IMR-90 (cell line): ENCODE measurements at regions not wholly inside any gene's neighbourhood (a gene's known extent, or its start where the extent isn't known, plus 50 kb on each side); places are given as distances from the start of the nearest gene placed in this dataset.

Experiments
- ATAC-seq: fragments of 200-7000 bp; cut with Tn5 transposase; 2 replicates; pipeline ENCODE4 v1.9.1; 2020; ENCODE audit warnings: low read depth, mild to moderate bottlenecking, moderate library complexity
- BruUV-seq: library from RNA; stranded (reverse); fragments of 400-500 nt; replicated peaks from 2 replicates; lab custom pipeline; 2021; lab: Mats Ljungman, UMichigan
- CTCF ChIA-PET: fragments of 300-600 bp; formaldehyde crosslinking; extraction: SDS; loops from one replicate; lab custom pipeline; 2021; ENCODE audit warnings: antibody characterized with exemption; lab: Yijun Ruan, JAX
- POLR2A ChIA-PET: fragments of 300-600 bp; sonication (Branson Sonifier 250); formaldehyde crosslinking; loops from one replicate; lab custom pipeline; 2022; ENCODE audit warnings: antibody characterized with exemption; ENCODE audit not compliant: unreplicated experiment; lab: Charles Lee
- DNase-seq: peaks from one replicate; pipeline ENCODE4 v3.0.0; 2013
- H2AFZ ChIP-seq: replicated peaks from 2 replicates; pipeline ENCODE3; 2013; ENCODE audit warnings: low read length, mild to moderate bottlenecking; ENCODE audit not compliant: poor library complexity
- H2AK5ac ChIP-seq: 2 replicates; pipeline ENCODE4 v1.6.1; 2013; ENCODE audit warnings: low read depth, low read length, inconsistent platforms
- H2AK9ac ChIP-seq: replicated peaks from 2 replicates; pipeline ENCODE3; 2013; ENCODE audit warnings: mild to moderate bottlenecking, low read depth, low read length, moderate library complexity; ENCODE audit not compliant: poor library complexity
- H2BK120ac ChIP-seq: 2 replicates; pipeline ENCODE4 v1.6.1; 2013; ENCODE audit warnings: low read depth, low read length, inconsistent platforms
- H2BK15ac ChIP-seq: 3 replicates; pipeline ENCODE4 v1.6.1; 2013; ENCODE audit warnings: low read depth, low read length, inconsistent platforms
- H2BK20ac ChIP-seq: 2 replicates; pipeline ENCODE4 v1.6.1; 2013; ENCODE audit warnings: low read depth, mild to moderate bottlenecking, inconsistent platforms, low read length, moderate library complexity
- H2BK5ac ChIP-seq: 2 replicates; pipeline ENCODE4 v1.6.1; 2013; ENCODE audit warnings: mild to moderate bottlenecking, low read depth, low read length, inconsistent platforms; ENCODE audit not compliant: poor library complexity, severe bottlenecking
- H3K14ac ChIP-seq: replicated peaks from 2 replicates; pipeline ENCODE4 v1.6.1; 2013; ENCODE audit warnings: low read depth, low read length, inconsistent platforms
- H3K18ac ChIP-seq: 2 replicates; pipeline ENCODE4 v1.6.1; 2013; ENCODE audit warnings: low read depth, low read length, control low read depth
- H3K23ac ChIP-seq: 2 replicates; pipeline ENCODE4 v1.6.1; 2013; ENCODE audit warnings: low read depth, low read length, inconsistent platforms
- H3K27ac ChIP-seq: 2 replicates; pipeline ENCODE4 v1.5.1; 2013; ENCODE audit warnings: mild to moderate bottlenecking, control low read depth, low read length; ENCODE audit not compliant: insufficient read depth
- H3K27me3 ChIP-seq: 2 replicates; pipeline ENCODE4 v1.6.1; 2013; ENCODE audit warnings: low read length; ENCODE audit not compliant: control insufficient read depth, insufficient read depth
- H3K36me3 ChIP-seq: 2 replicates; pipeline ENCODE4 v1.6.1; 2013; ENCODE audit warnings: low read length, mixed read lengths; ENCODE audit not compliant: control insufficient read depth, insufficient read depth
- H3K4ac ChIP-seq: 2 replicates; pipeline ENCODE4 v1.6.1; 2013; ENCODE audit warnings: low read depth, low read length, inconsistent platforms
- H3K4me1 ChIP-seq: 2 replicates; pipeline ENCODE4 v1.6.1; 2013; ENCODE audit warnings: low read length, mixed read lengths; ENCODE audit not compliant: control insufficient read depth, insufficient read depth
- H3K4me2 ChIP-seq: 2 replicates; pipeline ENCODE4 v1.6.1; 2013; ENCODE audit warnings: low read depth, mild to moderate bottlenecking, control low read depth, low read length, moderate library complexity
- H3K4me3 ChIP-seq: 2 replicates; pipeline ENCODE4 v1.5.1; 2013; ENCODE audit warnings: low read depth, mild to moderate bottlenecking, control low read depth, low read length, moderate library complexity; ENCODE audit not compliant: insufficient read depth
- H3K56ac ChIP-seq: 2 replicates; pipeline ENCODE4 v1.6.1; 2013; ENCODE audit warnings: low read length, inconsistent platforms; ENCODE audit not compliant: insufficient read depth; ENCODE audit errors: extremely low read depth
- H3K79me1 ChIP-seq, 2 experiments: 2 replicates each; pipeline ENCODE4 v1.6.1; 2013; ENCODE audit warnings: low read length in 2 of 2, inconsistent platforms in 1 of 2, low read depth in 1 of 2
- H3K9ac ChIP-seq: 2 replicates; pipeline ENCODE4 v1.6.1; 2013; ENCODE audit warnings: low read depth, low read length, control low read depth
- H3K9me1 ChIP-seq: 2 replicates; pipeline ENCODE4 v1.6.1; 2013; ENCODE audit warnings: low read length, inconsistent platforms; ENCODE audit not compliant: insufficient read depth
- H3K9me3 ChIP-seq: 2 replicates; pipeline ENCODE4 v1.6.1; 2013; ENCODE audit warnings: low read length; ENCODE audit not compliant: control insufficient read depth, insufficient read depth
- H4K20me1 ChIP-seq: 2 replicates; pipeline ENCODE4 v1.6.1; 2013; ENCODE audit warnings: low read length, inconsistent platforms; ENCODE audit not compliant: insufficient read depth
- H4K5ac ChIP-seq: 2 replicates; pipeline ENCODE4 v1.6.1; 2013; ENCODE audit warnings: mild to moderate bottlenecking, low read depth, low read length, control low read depth
- H4K8ac ChIP-seq, 2 experiments: 2 replicates each; pipeline ENCODE4 v1.6.1; 2013; ENCODE audit warnings: low read depth in 2 of 2, low read length in 2 of 2, control low read depth in 1 of 2, inconsistent platforms in 1 of 2
- H4K91ac ChIP-seq: 2 replicates; pipeline ENCODE4 v1.6.1; 2013; ENCODE audit warnings: low read depth, low read length, inconsistent platforms; ENCODE audit not compliant: insufficient read depth
- BHLHE40 ChIP-seq: fragments of 150-350 bp; IDR thresholded peaks from 2 replicates; pipeline ENCODE4 v1.6.1; 2016; ENCODE audit warnings: mild to moderate bottlenecking, low read depth, low read length
- ELK1 ChIP-seq: fragments of 150-350 bp; IDR thresholded peaks from 2 replicates; pipeline ENCODE4 v1.6.1; 2016; ENCODE audit warnings: low read depth, mild to moderate bottlenecking, low read length, moderate library complexity, borderline replicate concordance
- FOS ChIP-seq: fragments of 150-350 bp; IDR thresholded peaks from 2 replicates; pipeline ENCODE4 v1.6.1; 2016; ENCODE audit warnings: low read depth, low read length
- MAZ ChIP-seq: IDR thresholded peaks from 2 replicates; pipeline ENCODE4 v1.6.1; 2012; ENCODE audit warnings: low read depth, mild to moderate bottlenecking, low read length, improper control_type of control experiment, moderate library complexity, borderline replicate concordance
- NFE2L2 ChIP-seq: fragments of 150-350 bp; IDR thresholded peaks from 2 replicates; pipeline ENCODE4 v1.6.1; 2016; ENCODE audit warnings: low read depth, mild to moderate bottlenecking, low read length
- SMC3 ChIP-seq: fragments of 150-350 bp; IDR thresholded peaks from 2 replicates; pipeline ENCODE4 v1.6.1; 2016; ENCODE audit warnings: low read depth, mild to moderate bottlenecking, antibody characterized with exemption, low read length, moderate library complexity
- WGBS, 2 experiments: methylation state at CpG; one replicate each; pipeline versions ENCODE4 v1.1.5 to v1.1.7; 2013; ENCODE audit warnings: missing lambda C conversion rate in 2 of 2; ENCODE audit not compliant: insufficient read length in 1 of 2; ENCODE audit errors: extremely low coverage in 2 of 2; 5-methylcytosine and 5-hydroxymethylcytosine counted together
- dilution Hi-C: fragments of 300-500 bp; cut with HindIII; formaldehyde crosslinking; loops from one replicate; pipeline ENCODE4 v1.14.3; 2018; ENCODE audit warnings: low sequenced_read_pairs; ENCODE audit not compliant: unreplicated experiment
- in situ Hi-C: fragments of 300-500 bp; cut with MboI; formaldehyde crosslinking; loops from 3 replicates; pipeline ENCODE4 v1.14.3; 2019; ENCODE audit warnings: low sequenced_read_pairs, inconsistent platforms, mixed read lengths
- intact Hi-C: fragments of 100-400 bp; cut with micrococcal nuclease; formaldehyde crosslinking; loops from 2 replicates; pipeline ENCODE4 v1.10.0; 2022
- TF ChIP-seq, protein P1 (sequence below): fragments of 150-350 bp; IDR thresholded peaks from 2 replicates; pipeline ENCODE4 v1.6.1; 2017; ENCODE audit warnings: mild to moderate bottlenecking, antibody characterized with exemption, low read length, low read depth

- Histone ChIP-seq H3K9me3 (no peaks in the 10 kb centered on the region), H3K4me1 (peaks cover 13% of the 10 kb centered on the region), H2BK5ac (no peak overlapping the region), H4K20me1 (no peaks in the 10 kb centered on the region), H3K23ac (no peak overlapping the region), H2BK15ac (no peak overlapping the region), H2AFZ (no peak overlapping the region), H3K56ac (no peak overlapping the region), H3K9ac (no peak overlapping the region), H3K27ac (no peak overlapping the region), H3K4me3 (no peak overlapping the region), H3K36me3 (no peaks in the 10 kb centered on the region), H4K8ac (no peak overlapping the region), H3K4ac (no peak overlapping the region), H2BK120ac (no peak overlapping the region), H4K5ac (no peak overlapping the region), H2BK20ac (no peak overlapping the region), H3K14ac (no peak overlapping the region), H3K79me1 (no peaks in the 10 kb centered on the region), H3K9me1 (no peaks in the 10 kb centered on the region), H3K18ac (no peak overlapping the region), H3K4me2 (no peak overlapping the region), H3K27me3 (no peaks in the 10 kb centered on the region), H2AK5ac (no peak overlapping the region), H2AK9ac (no peak overlapping the region), H4K91ac (no peak overlapping the region)
- ATAC-seq (no peak), DNase-seq (no peak)
- ChIA-PET POLR2A (no interaction called here), CTCF (no interaction called here)
- in situ Hi-C loops (no loop called here), dilution Hi-C loops (no loop called here), intact Hi-C loops (no loop called here)
- BruUV-seq, result no TSS peak
- TF ChIP-seq BHLHE40 (no peak), MAZ (no peak), SMC3 (no peak), ELK1 (no peak), NFE2L2 (no peak), FOS (no peak)
- TF ChIP-seq, protein P1, sequence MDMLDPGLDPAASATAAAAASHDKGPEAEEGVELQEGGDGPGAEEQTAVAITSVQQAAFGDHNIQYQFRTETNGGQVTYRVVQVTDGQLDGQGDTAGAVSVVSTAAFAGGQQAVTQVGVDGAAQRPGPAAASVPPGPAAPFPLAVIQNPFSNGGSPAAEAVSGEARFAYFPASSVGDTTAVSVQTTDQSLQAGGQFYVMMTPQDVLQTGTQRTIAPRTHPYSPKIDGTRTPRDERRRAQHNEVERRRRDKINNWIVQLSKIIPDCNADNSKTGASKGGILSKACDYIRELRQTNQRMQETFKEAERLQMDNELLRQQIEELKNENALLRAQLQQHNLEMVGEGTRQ, result no peak
- no CpG with 5 or more reads among the region's 1 CpG for WGBS, 2 experiments
These were observed 247.4 kb upstream of the TBL1XR1 start for GRCh38 chr3:177444696-177445095.
